ENCODE measurements at regions not wholly inside any gene's neighbourhood (a gene's known extent, or its start where the extent isn't known, plus 50 kb on each side); places are given as distances from the start of the nearest gene placed in this dataset.
A peak's percentile ranks its signal among the peaks of the same experiment; 100 is the strongest.

GRCh38 chr14:29140016-29140415 lies 373.4 kb downstream of the FOXG1 start:
- DNase-seq = no peak

GRCh38 chr14:29144621-29145020 lies 378.0 kb downstream of the FOXG1 start:
- no peak for DNase-seq

- DNase-seq = no peak
These were observed 381.6 kb downstream of the FOXG1 start for GRCh38 chr14:29148221-29148620.

GRCh38 chr14:29149798-29150197 lies 383.2 kb downstream of the FOXG1 start:
- no peak for DNase-seq

- no peak for DNase-seq
These were observed 384.1 kb downstream of the FOXG1 start for GRCh38 chr14:29150659-29151058.

GRCh38 chr14:29156096-29156495 lies 389.5 kb downstream of the FOXG1 start:
- no peak for DNase-seq

GRCh38 chr14:29161593-29161992 lies 395.0 kb downstream of the FOXG1 start:
- no peak for DNase-seq

- DNase-seq = no peak
These were observed 396.5 kb downstream of the FOXG1 start for GRCh38 chr14:29163109-29163508.

GRCh38 chr14:29165431-29165830 lies 398.8 kb downstream of the FOXG1 start:
- no peak for DNase-seq

GRCh38 chr14:29166507-29166906 lies 399.9 kb downstream of the FOXG1 start:
- no peak for DNase-seq

- no peak for DNase-seq
These were observed 401.6 kb downstream of the FOXG1 start for GRCh38 chr14:29168149-29168548.

- no peak for DNase-seq
These were observed 402.8 kb downstream of the FOXG1 start for GRCh38 chr14:29169408-29169807.

- no peak for DNase-seq
These were observed 409.1 kb downstream of the FOXG1 start for GRCh38 chr14:29175706-29176105.

- no peak for DNase-seq
These were observed 410.3 kb downstream of the FOXG1 start for GRCh38 chr14:29176876-29177275.

GRCh38 chr14:29178971-29179370 lies 412.4 kb downstream of the FOXG1 start:
- DNase-seq = no peak

GRCh38 chr14:29191092-29191491 lies 424.5 kb downstream of the FOXG1 start:
- no peak for DNase-seq

GRCh38 chr14:29197557-29197956 lies 431.0 kb downstream of the FOXG1 start:
- no peak for DNase-seq

- DNase-seq = no peak
These were observed 439.1 kb downstream of the FOXG1 start for GRCh38 chr14:29205658-29206057.

GRCh38 chr14:29215853-29216252 lies 449.3 kb downstream of the FOXG1 start:
- no peak for DNase-seq

- peak; percentile 3 for DNase-seq
These were observed 450.0 kb downstream of the FOXG1 start for GRCh38 chr14:29216268-29217232.

- DNase-seq = no peak
These were observed 451.3 kb downstream of the FOXG1 start for GRCh38 chr14:29217813-29218450.

- DNase-seq = no peak
These were observed 453.5 kb downstream of the FOXG1 start for GRCh38 chr14:29220072-29220471.

- DNase-seq = no peak
These were observed 454.0 kb downstream of the FOXG1 start for GRCh38 chr14:29220566-29220965.

- no peak for DNase-seq
These were observed 455.4 kb downstream of the FOXG1 start for GRCh38 chr14:29222006-29222405.
